HG03095 (cell line): ENCODE measurements at regions not wholly inside any gene's neighbourhood (a gene's known extent, or its start where the extent isn't known, plus 50 kb on each side); places are given as distances from the start of the nearest gene placed in this dataset.

Source experiments
- ATAC-seq: cut with Tn5 transposase; IDR thresholded peaks from one replicate; pipeline ENCODE4 v1.9.1; 2021; ENCODE audit warnings: moderate library complexity; ENCODE audit not compliant: unreplicated experiment

- ATAC-seq: no peak
Measured at GRCh38 chr5:53825016-53825415, 264.6 kb downstream of the NDUFS4 start.

GRCh38 chr5:53825926-53826325, 265.5 kb downstream of the NDUFS4 start:
- ATAC-seq: no peak

GRCh38 chr5:53826504-53826903, 266.1 kb downstream of the NDUFS4 start:
- no peak for ATAC-seq

GRCh38 chr5:53827211-53827651, 266.8 kb downstream of the NDUFS4 start:
- ATAC-seq: no peak

- no peak for ATAC-seq
Measured at GRCh38 chr5:53831496-53831895, 271.1 kb downstream of the NDUFS4 start.
